ENCODE measurements at regions not wholly inside any gene's neighbourhood (a gene's known extent, or its start where the extent isn't known, plus 50 kb on each side); places are given as distances from the start of the nearest gene placed in this dataset.

- WGBS (ENCODE audit: insufficient coverage), result 100% methylated on average over 1 of the region's 2 CpGs
- Histone ChIP-seq H3K4me3 (replicated peaks in 1 of 3; ENCODE audit: low read depth in 2 of 3, low read length in 3 of 3) (no peak overlapping the region), H3K27me3 (ENCODE audit: control insufficient read depth in 2 of 2, insufficient read depth in 2 of 2, low read length in 2 of 2) (no peaks in the 10 kb centered on the region), H3K9ac (ENCODE audit: insufficient read depth, low read length, poor library complexity, severe bottlenecking) (no peak overlapping the region), H3K4me2 (replicated peaks; ENCODE audit: extremely low read depth, low read length, poor library complexity, severe bottlenecking) (no peak overlapping the region), H3K4me1 (ENCODE audit: control insufficient read depth in 1 of 2, insufficient read depth in 2 of 2, low read length in 2 of 2) (no peaks in the 10 kb centered on the region), H4K20me1 (ENCODE audit: insufficient read depth, low read length) (no peaks in the 10 kb centered on the region), H3K79me2 (ENCODE audit: insufficient read depth, low read length) (no peaks in the 10 kb centered on the region), H3K27ac (ENCODE audit: low read depth in 1 of 2, low read length in 2 of 2) (no peak overlapping the region), H3K9me3 (replicated peaks in 1 of 2; ENCODE audit: control insufficient read depth in 1 of 2, insufficient read depth in 1 of 2, low read length in 2 of 2) (no peaks in the 10 kb centered on the region), H3K36me3 (replicated peaks in 1 of 2; ENCODE audit: control insufficient read depth in 1 of 2, insufficient read depth in 2 of 2, low read length in 2 of 2) (no peaks in the 10 kb centered on the region), H2AFZ (ENCODE audit: insufficient read depth, low read depth, low read length, poor library complexity, severe bottlenecking) (no peak overlapping the region)
- intact Hi-C loops (cut with micrococcal nuclease), result no loop called here
- TF ChIP-seq, protein P1, sequence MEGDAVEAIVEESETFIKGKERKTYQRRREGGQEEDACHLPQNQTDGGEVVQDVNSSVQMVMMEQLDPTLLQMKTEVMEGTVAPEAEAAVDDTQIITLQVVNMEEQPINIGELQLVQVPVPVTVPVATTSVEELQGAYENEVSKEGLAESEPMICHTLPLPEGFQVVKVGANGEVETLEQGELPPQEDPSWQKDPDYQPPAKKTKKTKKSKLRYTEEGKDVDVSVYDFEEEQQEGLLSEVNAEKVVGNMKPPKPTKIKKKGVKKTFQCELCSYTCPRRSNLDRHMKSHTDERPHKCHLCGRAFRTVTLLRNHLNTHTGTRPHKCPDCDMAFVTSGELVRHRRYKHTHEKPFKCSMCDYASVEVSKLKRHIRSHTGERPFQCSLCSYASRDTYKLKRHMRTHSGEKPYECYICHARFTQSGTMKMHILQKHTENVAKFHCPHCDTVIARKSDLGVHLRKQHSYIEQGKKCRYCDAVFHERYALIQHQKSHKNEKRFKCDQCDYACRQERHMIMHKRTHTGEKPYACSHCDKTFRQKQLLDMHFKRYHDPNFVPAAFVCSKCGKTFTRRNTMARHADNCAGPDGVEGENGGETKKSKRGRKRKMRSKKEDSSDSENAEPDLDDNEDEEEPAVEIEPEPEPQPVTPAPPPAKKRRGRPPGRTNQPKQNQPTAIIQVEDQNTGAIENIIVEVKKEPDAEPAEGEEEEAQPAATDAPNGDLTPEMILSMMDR (IDR thresholded peaks at IDR 0.05), result peak; percentile 83
- Mint-ChIP-seq H3K9me3 (no peaks in the 10 kb centered on the region), H3K36me3 (no peaks in the 10 kb centered on the region), H3K4me1 (no peaks in the 10 kb centered on the region), H3K4me3 (no peak overlapping the region), H3K27me3 (ENCODE audit: low read depth in 3 of 3) (no peaks in the 10 kb centered on the region), H3K27ac (no peak overlapping the region)
- peak in 2 of 3 donors; percentile 16 to 28 for DNase-seq
Observed at GRCh38 chr14:21868442-21869046, 194.9 kb upstream of the OR4E1 start.

DNA sequence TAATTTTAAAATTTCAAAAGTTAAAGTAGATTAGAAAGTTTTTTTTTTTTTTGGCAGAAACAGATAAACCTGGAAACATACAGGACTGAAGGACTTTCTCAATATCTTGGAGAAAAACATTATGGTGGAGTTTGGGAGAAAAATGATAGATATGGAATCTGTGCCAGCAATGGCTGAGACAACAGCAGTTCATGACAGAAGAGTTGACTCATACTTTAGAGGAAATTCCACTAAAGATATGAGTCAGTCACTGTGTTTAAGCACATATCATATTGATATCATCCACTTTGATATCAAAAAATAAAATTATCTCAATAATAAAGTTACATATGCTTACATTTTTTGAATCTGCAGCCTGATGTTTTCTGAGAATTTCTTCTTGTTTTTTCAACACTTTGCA lies 193.9 kb upstream of the OR4E1 start:
- H3K4me1 ChIP-seq (ENCODE audit: control insufficient read depth in 1 of 2, insufficient read depth in 2 of 2, low read length in 2 of 2), result no peaks in the 10 kb centered on the region
- H3K4me1 Mint-ChIP-seq, result no peaks in the 10 kb centered on the region
- no peaks in the 10 kb centered on the region for H3K9me3 ChIP-seq (replicated peaks in 1 of 2; ENCODE audit: control insufficient read depth in 1 of 2, insufficient read depth in 1 of 2, low read length in 2 of 2)
- H3K9ac ChIP-seq (ENCODE audit: insufficient read depth, low read length, poor library complexity, severe bottlenecking), result no peak overlapping the region
- intact Hi-C loops (cut with micrococcal nuclease), result no loop called here
- H3K4me2 ChIP-seq (replicated peaks; ENCODE audit: extremely low read depth, low read length, poor library complexity, severe bottlenecking), result no peak overlapping the region
- no peaks in the 10 kb centered on the region for H3K27me3 Mint-ChIP-seq (ENCODE audit: low read depth in 3 of 3)
- no peak for DNase-seq
- no peaks in the 10 kb centered on the region for H4K20me1 ChIP-seq (ENCODE audit: insufficient read depth, low read length)
- no peak overlapping the region for H3K4me3 ChIP-seq (replicated peaks in 1 of 3; ENCODE audit: low read depth in 2 of 3, low read length in 3 of 3)
- no peak overlapping the region for H3K27ac Mint-ChIP-seq
- H3K36me3 ChIP-seq (replicated peaks in 1 of 2; ENCODE audit: control insufficient read depth in 1 of 2, insufficient read depth in 2 of 2, low read length in 2 of 2), result no peaks in the 10 kb centered on the region
- no peaks in the 10 kb centered on the region for H3K79me2 ChIP-seq (ENCODE audit: insufficient read depth, low read length)
- no peak overlapping the region for H3K27ac ChIP-seq (ENCODE audit: low read depth in 1 of 2, low read length in 2 of 2)
- H3K4me3 Mint-ChIP-seq, result no peak overlapping the region
- TF ChIP-seq, protein P1 (IDR thresholded peaks at IDR 0.05), result no peak
- no peaks in the 10 kb centered on the region for H3K27me3 ChIP-seq (ENCODE audit: control insufficient read depth in 2 of 2, insufficient read depth in 2 of 2, low read length in 2 of 2)
- no peak overlapping the region for H2AFZ ChIP-seq (ENCODE audit: insufficient read depth, low read depth, low read length, poor library complexity, severe bottlenecking)
- H3K9me3 Mint-ChIP-seq, result no peaks in the 10 kb centered on the region
- H3K36me3 Mint-ChIP-seq, result no peaks in the 10 kb centered on the region

Measured in CD14-positive monocyte (primary cell).